ENCODE measurements at regions not wholly inside any gene's neighbourhood (a gene's known extent, or its start where the extent isn't known, plus 50 kb on each side); places are given as distances from the start of the nearest gene placed in this dataset.

- TF ChIP-seq EZH2phosphoT487 (IDR thresholded peaks at IDR 0.05; ENCODE audit: unreplicated experiment), result no peak
- no peak for TF ChIP-seq NANOG (IDR thresholded peaks at IDR 0.05; ENCODE audit: borderline replicate concordance)
- no peak for TF ChIP-seq REST (IDR thresholded peaks at IDR 0.05; ENCODE audit: unreplicated experiment)
- TF ChIP-seq ZNF331 (CRISPR knock-in tag; IDR thresholded peaks at IDR 0.05; ENCODE audit: low read depth), result no peak
- TF ChIP-seq STAT1 (IDR thresholded peaks at IDR 0.05; ENCODE audit: unreplicated experiment), result no peak
- H3K79me2 ChIP-seq (replicated peaks; ENCODE audit: insufficient read depth), result no peaks in the 10 kb centered on the region
- H3K4me2 ChIP-seq, result no peak overlapping the region
- no peaks in the 10 kb centered on the region for H3K9me2 ChIP-seq (ENCODE audit: insufficient read depth)
- Mint-ChIP-seq H3K4me1 (no peaks in the 10 kb centered on the region), H3K27me3 (ENCODE audit: insufficient read depth, low read depth, poor library complexity) (peaks cover 3% of the 10 kb centered on the region), H3K4me3 (no peak overlapping the region), H3K36me3 (ENCODE audit: low read depth) (no peaks in the 10 kb centered on the region), H3K9me3 (no peaks in the 10 kb centered on the region), H3K27ac (no peak overlapping the region; the same call in 1 of the 2 replicates)
- no peaks in the 10 kb centered on the region for H3K4me1 ChIP-seq (ENCODE audit: insufficient read depth)
- no peaks in the 10 kb centered on the region for H3F3A ChIP-seq (replicated peaks; ENCODE audit: low read depth)
- no peaks in the 10 kb centered on the region for H3K27me3 ChIP-seq (ENCODE audit: insufficient read depth)
- no peaks in the 10 kb centered on the region for H3K36me3 ChIP-seq (ENCODE audit: insufficient read depth)
- ATAC-seq (no peak), DNase-seq (ENCODE audit: low spot score) (no peak)
- H3K27ac ChIP-seq (ENCODE audit: low read depth), result no peak overlapping the region
- H3K4me3 ChIP-seq, result no peak overlapping the region
- no peaks in the 10 kb centered on the region for H4K20me1 ChIP-seq (replicated peaks; ENCODE audit: insufficient read depth)
- H2AFZ ChIP-seq, result no peak overlapping the region
These were observed 483.9 kb upstream of the ZNF804A start for GRCh38 chr2:184114439-184114838.

GRCh38 chr2:184119989-184120800 lies 478.1 kb upstream of the ZNF804A start:
- no peak overlapping the region for H3K4me3 Mint-ChIP-seq
- no peak overlapping the region for H3K27ac Mint-ChIP-seq
- H3K27me3 Mint-ChIP-seq (ENCODE audit: insufficient read depth, low read depth, poor library complexity), result peaks cover 3% of the 10 kb centered on the region
- Histone ChIP-seq H3K4me2 (no peak overlapping the region), H4K20me1 (replicated peaks; ENCODE audit: insufficient read depth) (no peaks in the 10 kb centered on the region), H3K4me1 (ENCODE audit: insufficient read depth) (no peaks in the 10 kb centered on the region), H3K27me3 (ENCODE audit: insufficient read depth) (no peaks in the 10 kb centered on the region), H3K4me3 (no peak overlapping the region), H3F3A (replicated peaks; ENCODE audit: low read depth) (no peaks in the 10 kb centered on the region), H3K36me3 (ENCODE audit: insufficient read depth) (no peaks in the 10 kb centered on the region), H3K9me2 (ENCODE audit: insufficient read depth) (no peaks in the 10 kb centered on the region; the same call in 1 of the 2 replicates), H2AFZ (no peak overlapping the region), H3K27ac (ENCODE audit: low read depth) (no peak overlapping the region), H3K79me2 (replicated peaks; ENCODE audit: insufficient read depth) (no peaks in the 10 kb centered on the region)
- no peak for DNase-seq (ENCODE audit: low spot score)
- ATAC-seq, result no peak
- TF ChIP-seq EZH2 (IDR thresholded peaks at IDR 0.05; ENCODE audit: low read depth, unreplicated experiment) (no peak), POLR2AphosphoS5 (IDR thresholded peaks at IDR 0.05; ENCODE audit: low read depth) (no peak), REST (IDR thresholded peaks at IDR 0.05; ENCODE audit: unreplicated experiment) (no peak), ZNF331 (CRISPR knock-in tag; IDR thresholded peaks at IDR 0.05; ENCODE audit: low read depth) (no peak), CTCF (conservative IDR thresholded peaks at IDR 0.05; ENCODE audit: low read depth in 2 of 2) (no peak), STAT1 (IDR thresholded peaks at IDR 0.05; ENCODE audit: unreplicated experiment) (no peak), EZH2phosphoT487 (IDR thresholded peaks at IDR 0.05; ENCODE audit: unreplicated experiment) (no peak), NANOG (IDR thresholded peaks at IDR 0.05; ENCODE audit: borderline replicate concordance) (no peak), ZNF114 (CRISPR knock-in tag; IDR thresholded peaks at IDR 0.05) (no peak)
- H3K4me1 Mint-ChIP-seq, result no peaks in the 10 kb centered on the region
- no peaks in the 10 kb centered on the region for H3K9me3 Mint-ChIP-seq
- H3K36me3 Mint-ChIP-seq (ENCODE audit: low read depth), result no peaks in the 10 kb centered on the region

Measured in GM23338 (cell line).